NCI-H510A (cell line): ENCODE measurements at regions not wholly inside any gene's neighbourhood (a gene's known extent, or its start where the extent isn't known, plus 50 kb on each side); places are given as distances from the start of the nearest gene placed in this dataset.

Experiments
- DNase-seq: peaks from one replicate; lab custom pipeline; 2025; lab: John Stamatoyannopoulos, UW

- DNase-seq = no peak
These were observed 464.8 kb upstream of the RGS6 start for GRCh38 chr14:71467361-71467811.

GRCh38 chr14:71468701-71469100, 463.5 kb upstream of the RGS6 start:
- DNase-seq = no peak

GRCh38 chr14:71469643-71470335, 462.4 kb upstream of the RGS6 start:
- no peak for DNase-seq

GRCh38 chr14:71471634-71472355, 460.4 kb upstream of the RGS6 start:
- no peak for DNase-seq

- DNase-seq = no peak
These were observed 459.6 kb upstream of the RGS6 start for GRCh38 chr14:71472356-71473340.

- DNase-seq = no peak
These were observed 458.4 kb upstream of the RGS6 start for GRCh38 chr14:71473843-71474242.

- no peak for DNase-seq
These were observed 457.6 kb upstream of the RGS6 start for GRCh38 chr14:71474301-71475265.

- DNase-seq = no peak
These were observed 456.3 kb upstream of the RGS6 start for GRCh38 chr14:71475916-71476315.

- no peak for DNase-seq
These were observed 453.7 kb upstream of the RGS6 start for GRCh38 chr14:71478542-71478941.

- DNase-seq = no peak
These were observed 451.1 kb upstream of the RGS6 start for GRCh38 chr14:71481021-71481654.

GRCh38 chr14:71482671-71483070, 449.6 kb upstream of the RGS6 start:
- no peak for DNase-seq

GRCh38 chr14:71483154-71483553, 449.1 kb upstream of the RGS6 start:
- DNase-seq = no peak

- no peak for DNase-seq
These were observed 446.4 kb upstream of the RGS6 start for GRCh38 chr14:71485833-71486232.

GRCh38 chr14:71486279-71486678, 445.9 kb upstream of the RGS6 start:
- DNase-seq = no peak

- DNase-seq = no peak
These were observed 444.8 kb upstream of the RGS6 start for GRCh38 chr14:71487449-71487848.

- DNase-seq = no peak
These were observed 444.3 kb upstream of the RGS6 start for GRCh38 chr14:71487941-71488340.

- no peak for DNase-seq
These were observed 443.5 kb upstream of the RGS6 start for GRCh38 chr14:71488703-71489191.

GRCh38 chr14:71489742-71490141, 442.5 kb upstream of the RGS6 start:
- no peak for DNase-seq

- no peak for DNase-seq
These were observed 440.3 kb upstream of the RGS6 start for GRCh38 chr14:71491931-71492330.

GRCh38 chr14:71492346-71492745, 439.9 kb upstream of the RGS6 start:
- DNase-seq = no peak
